Renal pelvis (tissue), 1 donor: ENCODE measurements at regions not wholly inside any gene's neighbourhood (a gene's known extent, or its start where the extent isn't known, plus 50 kb on each side); places are given as distances from the start of the nearest gene placed in this dataset.
"Not testable (repeated sequence)": the region's sequence is repeated elsewhere in the genome, so short reads cannot be mapped to it uniquely, and the experiment has no call there.

Experiments used
- DNase-seq: peaks from one replicate; pipeline ENCODE4 v3.0.0-alpha.2; 2013

- DNase-seq = no peak
Measured at GRCh38 chr21:18104802-18105201, 139.8 kb upstream of the CHODL start.

- DNase-seq = not testable (repeated sequence)
Measured at GRCh38 chr21:18096413-18096812, 148.2 kb upstream of the CHODL start.

- no peak for DNase-seq
Measured at GRCh38 chr21:18089786-18090185, 154.8 kb upstream of the CHODL start.

GRCh38 chr21:18070392-18070791 is 174.2 kb upstream of the CHODL start:
- no peak for DNase-seq

GRCh38 chr21:18069875-18070274 is 174.8 kb upstream of the CHODL start:
- no peak for DNase-seq

GRCh38 chr21:18060402-18060801 is 184.2 kb upstream of the CHODL start:
- no peak for DNase-seq

- no peak for DNase-seq
Measured at GRCh38 chr21:18058731-18059398, 185.8 kb upstream of the CHODL start.

GRCh38 chr21:18053151-18053550 is 191.5 kb upstream of the CHODL start:
- DNase-seq = no peak

GRCh38 chr21:18049461-18049860 is 195.2 kb upstream of the CHODL start:
- no peak for DNase-seq

- DNase-seq = no peak
Measured at GRCh38 chr21:18041012-18041411, 203.6 kb upstream of the CHODL start.

- no peak for DNase-seq
Measured at GRCh38 chr21:18030248-18030647, 211.1 kb upstream of the C21orf91 start.

- DNase-seq = no peak
Measured at GRCh38 chr21:18026359-18026758, 207.2 kb upstream of the C21orf91 start.

- no peak for DNase-seq
Measured at GRCh38 chr21:18023711-18024110, 204.6 kb upstream of the C21orf91 start.

GRCh38 chr21:18023157-18023556 is 204.0 kb upstream of the C21orf91 start:
- no peak for DNase-seq

GRCh38 chr21:18007121-18007520 is 188.0 kb upstream of the C21orf91 start:
- peak; percentile 17 for DNase-seq

- DNase-seq = no peak
Measured at GRCh38 chr21:18006691-18007090, 187.5 kb upstream of the C21orf91 start.

- DNase-seq = no peak
Measured at GRCh38 chr21:18002393-18002792, 183.2 kb upstream of the C21orf91 start.

GRCh38 chr21:18000981-18001686 is 182.0 kb upstream of the C21orf91 start:
- DNase-seq = no peak

GRCh38 chr21:17998599-17998998 is 179.4 kb upstream of the C21orf91 start:
- DNase-seq = not testable (repeated sequence)

GRCh38 chr21:17989780-17990179 is 170.6 kb upstream of the C21orf91 start:
- no peak for DNase-seq

- no peak for DNase-seq
Measured at GRCh38 chr21:17988102-17988437, 168.9 kb upstream of the C21orf91 start.

GRCh38 chr21:17987382-17988101 is 168.4 kb upstream of the C21orf91 start:
- DNase-seq = no peak

GRCh38 chr21:17981060-17981740 is 162.0 kb upstream of the C21orf91 start:
- DNase-seq = no peak
